ENCODE measurements at regions not wholly inside any gene's neighbourhood (a gene's known extent, or its start where the extent isn't known, plus 50 kb on each side); places are given as distances from the start of the nearest gene placed in this dataset.
"Not testable (repeated sequence)": the region's sequence is repeated elsewhere in the genome, so short reads cannot be mapped to it uniquely, and the experiment has no call there.

DNA sequence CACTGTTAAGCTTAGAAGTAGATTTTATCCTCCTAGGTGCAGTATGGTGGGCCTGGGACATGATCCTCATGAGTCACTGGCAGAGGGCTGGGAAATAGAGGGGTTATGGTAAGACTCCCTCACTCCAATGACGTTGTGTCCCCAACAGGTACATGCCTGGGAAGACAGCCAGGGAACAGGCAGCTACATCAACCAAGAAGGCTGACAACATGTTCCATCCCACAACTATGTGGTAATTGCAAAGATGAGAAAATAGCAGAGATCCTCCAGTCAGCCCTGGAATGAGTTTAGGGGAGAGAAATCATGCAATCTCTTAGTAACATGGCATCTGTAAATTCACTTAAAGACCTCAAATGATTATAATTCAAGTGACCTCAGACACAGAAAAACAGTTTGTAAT is 114.4 kb upstream of the LIFR start:
- no peak for DNase-seq
- intact Hi-C loops (cut with DNase I): loop anchor here in 1 of 2 donors (10.0 kb wide), 1 partner anchor 134 kb away; no protein-coding TSS in a partner anchor
- ATAC-seq: peak in 1 of 2 donors; percentile 27

DNA sequence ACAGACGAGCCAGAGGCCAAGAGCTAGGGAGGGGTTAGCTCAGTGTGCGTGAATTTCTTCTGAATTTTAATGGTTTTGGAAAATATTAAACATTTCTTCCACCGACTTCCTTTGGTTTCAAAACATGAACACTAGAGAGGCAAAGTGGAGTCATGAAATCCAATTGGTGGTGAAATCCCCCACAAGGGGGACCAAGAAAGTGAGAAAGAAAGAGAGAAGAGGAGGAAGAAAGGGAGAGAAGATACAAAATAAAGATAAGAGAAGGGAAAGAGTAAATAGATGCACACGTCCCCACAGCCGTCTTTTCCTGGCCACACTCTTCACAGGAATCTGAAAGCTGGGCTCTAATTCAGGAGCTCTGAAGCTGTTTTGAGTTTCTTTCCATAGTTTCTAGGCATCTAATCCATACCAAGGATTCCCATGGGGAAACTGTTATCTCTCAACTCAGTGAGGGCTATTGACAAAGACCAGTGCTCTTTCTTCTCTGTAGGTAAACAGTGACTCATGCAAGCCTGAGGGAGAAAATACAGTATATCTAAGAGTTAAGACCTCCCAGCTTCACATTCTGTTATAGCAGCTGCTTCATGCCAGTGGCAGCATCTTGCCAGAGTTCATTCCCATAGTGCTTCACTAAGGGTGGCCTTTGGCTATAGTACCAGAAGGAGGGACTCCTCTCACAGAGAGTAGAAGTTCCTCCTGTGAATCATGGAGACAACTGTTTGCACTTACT is 115.8 kb upstream of the LIFR start:
- ATAC-seq (no peak), DNase-seq (no peak)
- intact Hi-C loops (cut with DNase I): loop anchor here in 1 of 2 donors (10.0 kb wide), 1 partner anchor 133 kb away; no protein-coding TSS in a partner anchor

DNA sequence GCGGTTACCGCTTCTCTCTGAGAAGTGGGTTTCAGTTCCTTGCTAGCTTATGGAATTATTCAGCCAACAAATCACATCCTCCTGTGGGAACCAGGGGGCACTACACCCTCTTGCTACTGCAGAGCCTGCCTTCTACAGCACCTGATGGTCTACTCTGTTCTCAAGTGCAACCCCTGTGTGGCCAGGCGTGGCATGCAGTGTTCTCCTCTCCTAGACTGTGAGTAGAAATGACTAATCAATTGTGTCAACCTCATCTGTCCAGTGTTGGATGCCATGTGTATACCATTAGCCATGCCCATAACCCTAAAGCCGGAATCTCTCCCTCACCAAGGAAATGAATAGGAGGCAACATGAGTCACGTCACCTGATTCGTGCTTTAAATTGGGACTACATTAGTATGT is 117.2 kb upstream of the LIFR start:
- intact Hi-C loops (cut with DNase I): loop anchor here in 1 of 2 donors (10.0 kb wide), 1 partner anchor 131 kb away; no protein-coding TSS in a partner anchor
- ATAC-seq (peak in 1 of 2 donors; percentile 47), DNase-seq (no peak)

DNA sequence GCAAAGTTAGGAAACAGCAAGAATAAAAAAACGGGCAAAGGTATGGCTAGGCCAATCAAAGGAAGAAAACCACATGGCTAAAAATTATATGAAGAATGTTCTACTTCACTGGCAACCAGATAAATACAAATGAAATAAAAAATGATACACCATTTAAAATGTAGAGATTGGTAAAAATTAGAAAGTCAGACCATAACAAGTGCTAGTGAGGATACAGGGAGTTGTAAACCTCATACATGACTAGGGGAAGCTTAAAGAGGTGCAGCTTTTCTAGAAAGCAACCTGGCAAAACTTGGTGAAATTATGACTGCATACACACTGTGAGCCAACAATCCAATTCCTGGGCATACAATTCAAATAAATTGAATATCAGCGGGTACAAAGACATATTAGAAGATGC is 119.0 kb upstream of the LIFR start:
- ATAC-seq (no peak), DNase-seq (no peak)
- intact Hi-C loops (cut with DNase I): loop anchor here in 1 of 2 donors (10.0 kb wide), 1 partner anchor 129 kb away; no protein-coding TSS in a partner anchor

DNA sequence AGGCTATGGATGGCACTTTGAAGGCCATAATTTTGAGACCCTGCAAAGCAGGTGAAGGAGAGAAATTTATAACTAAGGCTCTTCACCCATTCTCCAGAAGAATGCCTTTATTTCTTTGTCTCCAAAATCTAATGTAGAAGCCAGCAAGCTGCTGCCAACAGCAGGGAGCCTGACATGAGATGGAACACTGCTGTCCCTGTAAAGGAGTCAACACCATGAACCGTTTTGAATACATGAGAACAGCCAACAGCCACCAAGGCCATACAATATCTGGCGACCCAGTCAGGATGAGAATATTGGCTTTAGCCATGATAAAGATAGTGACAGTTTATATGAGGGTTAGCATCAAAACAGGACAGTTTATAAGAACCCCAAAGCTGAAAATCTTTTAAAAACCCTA is 121.2 kb upstream of the LIFR start:
- no peak for DNase-seq
- intact Hi-C loops (cut with DNase I): loop anchor here in 1 of 2 donors (10.0 kb wide), 1 partner anchor 127 kb away; no protein-coding TSS in a partner anchor
- no peak for ATAC-seq

DNA sequence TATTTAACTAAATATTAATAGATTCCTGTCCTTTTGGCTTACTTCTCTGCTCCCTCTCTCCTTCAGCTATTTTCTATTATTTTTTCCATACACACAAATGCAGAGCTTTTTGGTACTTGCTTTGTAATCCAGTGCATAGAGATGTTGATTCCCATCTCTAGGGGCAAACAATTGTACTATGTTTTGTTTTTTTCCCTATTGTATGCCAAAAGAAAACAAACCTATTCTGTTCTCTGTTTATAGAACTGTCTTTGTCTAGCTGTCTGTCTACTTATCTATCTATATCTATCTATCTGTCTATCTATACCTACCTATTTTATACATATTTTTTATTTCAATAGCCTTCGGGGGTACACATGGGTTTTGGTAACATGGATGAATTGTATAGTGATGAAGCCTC is 121.6 kb upstream of the LIFR start:
- ATAC-seq: no peak
- intact Hi-C loops (cut with DNase I): loop anchor here in 1 of 2 donors (10.0 kb wide), 1 partner anchor 127 kb away; no protein-coding TSS in a partner anchor
- DNase-seq: no peak

DNA sequence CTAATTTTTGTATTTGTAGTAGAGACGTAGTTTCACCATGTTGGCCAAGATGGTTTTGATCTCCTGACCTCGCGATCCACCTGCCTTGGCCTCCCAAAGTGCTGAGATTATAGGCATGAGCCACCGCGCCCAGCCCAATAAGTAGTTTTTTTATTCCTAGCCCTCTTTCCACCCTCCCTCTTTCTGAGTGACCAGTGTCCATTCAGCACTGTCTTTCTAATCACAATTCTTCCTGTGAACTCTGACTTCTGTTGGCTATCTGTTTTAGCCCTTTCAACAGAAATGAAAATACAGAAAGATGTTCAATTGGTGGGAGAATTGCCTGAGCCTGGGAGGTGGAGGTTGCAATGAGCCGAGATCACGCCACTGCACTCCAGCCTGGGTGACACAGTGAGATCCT is 122.3 kb upstream of the LIFR start:
- intact Hi-C loops (cut with DNase I): loop anchor here in 1 of 2 donors (10.0 kb wide), 1 partner anchor 126 kb away; no protein-coding TSS in a partner anchor
- not testable (repeated sequence) for DNase-seq, ATAC-seq

DNA sequence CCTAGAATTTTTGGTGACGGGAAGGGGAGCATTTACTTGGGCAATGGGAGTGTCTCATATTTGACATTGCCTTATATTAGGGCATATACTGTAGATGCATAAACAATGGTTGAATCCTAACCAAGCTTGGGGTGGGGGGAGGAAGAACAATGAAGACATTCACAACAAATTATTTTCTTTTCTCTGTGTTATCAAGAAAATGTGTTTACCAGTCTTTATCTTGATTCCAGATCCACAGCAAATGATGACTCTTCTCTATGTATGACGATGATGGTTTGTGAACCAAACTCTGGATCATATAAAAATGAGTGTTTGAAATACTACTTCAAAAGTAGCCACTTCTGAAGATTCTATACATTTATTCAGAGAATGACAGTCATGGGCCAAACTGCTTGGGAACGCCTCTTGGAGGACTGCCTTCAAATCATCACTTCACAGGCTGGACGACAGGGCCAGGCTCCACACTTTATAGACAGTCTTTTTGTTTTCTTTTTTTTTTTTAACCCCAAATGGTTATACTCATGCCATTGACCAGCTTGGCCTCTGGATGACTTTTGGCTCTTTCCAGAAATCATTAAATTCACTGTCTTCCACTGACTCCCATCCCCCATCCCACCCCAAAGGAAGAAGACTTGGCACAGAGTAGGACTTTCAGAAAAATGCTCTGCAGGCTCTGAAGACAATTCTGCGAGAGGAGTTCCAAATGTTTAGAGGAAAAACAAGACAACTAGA is 123.8 kb upstream of the LIFR start:
- DNase-seq: no peak
- peak in 1 of 2 donors; percentile 34 for ATAC-seq
- intact Hi-C loops (cut with DNase I): no loop called here

DNA sequence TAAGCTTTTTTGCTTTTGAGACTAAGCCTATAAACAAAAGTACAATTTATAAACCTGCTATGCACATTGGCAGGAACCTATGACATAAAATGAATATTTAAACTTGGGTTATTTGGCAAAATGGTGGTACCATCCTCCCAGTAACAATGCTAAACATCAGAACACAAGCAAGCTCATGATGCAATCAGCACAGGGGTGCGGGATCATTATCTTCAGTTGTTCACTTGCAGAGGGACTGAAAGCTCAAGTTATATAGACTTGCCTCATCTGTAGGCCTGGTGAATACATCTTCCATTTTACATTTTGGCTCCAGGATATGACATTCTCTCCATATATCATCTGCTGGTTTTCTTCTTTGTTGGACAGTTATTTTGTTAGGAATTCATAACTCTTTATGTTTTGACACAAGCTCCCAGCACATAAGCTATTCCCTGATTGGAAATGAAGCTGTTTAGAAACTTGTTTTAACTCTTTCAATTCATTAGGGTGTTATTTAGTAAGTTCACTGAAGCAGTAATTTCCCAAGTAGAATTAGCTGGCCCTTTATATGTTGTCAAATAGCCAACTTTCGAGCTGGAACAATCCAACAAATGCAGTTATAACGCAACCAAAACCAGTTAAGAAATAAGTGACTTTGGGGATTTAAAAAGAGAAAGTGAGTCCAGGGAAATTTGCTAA is 124.7 kb upstream of the LIFR start:
- no peak for DNase-seq
- peak in 1 of 2 donors; percentile 63 for ATAC-seq
- intact Hi-C loops (cut with DNase I): no loop called here

DNA sequence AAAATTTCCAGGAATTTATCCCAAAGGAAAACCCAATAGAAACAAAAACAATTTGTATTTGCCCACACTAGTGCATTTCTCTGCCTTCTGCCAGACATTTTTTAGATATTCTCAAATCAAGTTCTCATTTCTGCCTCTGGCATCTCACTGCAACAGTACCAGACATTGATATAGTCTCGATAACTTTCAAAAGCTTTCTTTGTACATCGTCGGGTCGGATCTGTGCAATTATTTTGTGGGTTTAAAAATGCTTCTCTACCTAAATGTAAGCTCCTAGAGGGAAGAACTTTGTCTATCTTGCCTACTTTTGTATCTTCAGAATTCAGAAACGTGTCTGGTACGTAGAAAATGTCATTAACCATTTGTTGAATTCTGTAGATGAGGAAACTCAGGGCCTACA is 125.5 kb upstream of the LIFR start:
- ATAC-seq (no peak), DNase-seq (no peak)
- intact Hi-C loops (cut with DNase I): no loop called here

DNA sequence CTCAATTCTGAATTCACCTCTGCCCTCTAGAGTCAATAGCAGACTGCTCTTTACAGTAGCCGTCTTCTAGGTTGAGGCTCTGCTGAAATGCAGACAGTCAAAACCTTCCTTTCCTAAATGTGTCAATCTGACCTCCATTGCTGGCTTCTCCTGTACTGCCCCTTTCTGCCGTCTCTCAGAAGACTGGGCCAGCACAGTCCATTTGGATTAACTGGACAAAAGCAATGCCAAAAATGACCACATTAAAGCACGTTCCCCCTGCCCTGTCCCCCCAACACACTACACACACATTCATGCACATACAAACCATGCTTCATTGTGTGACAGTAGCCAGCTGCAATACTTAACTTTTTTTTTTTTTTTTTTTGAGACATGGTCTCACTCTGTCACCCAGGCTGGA is 130.2 kb upstream of the LIFR start:
- no peak for DNase-seq
- intact Hi-C loops (cut with DNase I): no loop called here
- no peak for ATAC-seq

DNA sequence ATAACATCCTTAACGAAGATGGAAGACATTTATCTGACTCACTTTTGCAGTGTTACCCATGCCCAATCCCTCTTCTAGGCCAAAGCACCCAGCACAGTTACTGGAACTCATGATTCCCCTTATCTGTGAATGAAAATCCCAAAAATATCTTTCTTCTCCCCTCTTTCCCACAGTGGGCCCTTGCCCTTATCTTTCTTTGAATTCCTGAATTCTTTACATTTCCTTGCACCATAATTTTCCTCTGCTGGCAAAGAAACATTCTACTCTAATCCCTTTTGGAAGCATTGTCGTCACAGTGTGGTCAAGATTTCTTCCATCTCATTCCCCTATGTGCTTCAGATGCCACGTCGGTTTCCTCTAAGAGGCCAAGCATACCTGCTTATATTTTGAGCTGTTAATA is 135.9 kb upstream of the LIFR start:
- ATAC-seq (no peak), DNase-seq (no peak)
- intact Hi-C loops (cut with DNase I): no loop called here

DNA sequence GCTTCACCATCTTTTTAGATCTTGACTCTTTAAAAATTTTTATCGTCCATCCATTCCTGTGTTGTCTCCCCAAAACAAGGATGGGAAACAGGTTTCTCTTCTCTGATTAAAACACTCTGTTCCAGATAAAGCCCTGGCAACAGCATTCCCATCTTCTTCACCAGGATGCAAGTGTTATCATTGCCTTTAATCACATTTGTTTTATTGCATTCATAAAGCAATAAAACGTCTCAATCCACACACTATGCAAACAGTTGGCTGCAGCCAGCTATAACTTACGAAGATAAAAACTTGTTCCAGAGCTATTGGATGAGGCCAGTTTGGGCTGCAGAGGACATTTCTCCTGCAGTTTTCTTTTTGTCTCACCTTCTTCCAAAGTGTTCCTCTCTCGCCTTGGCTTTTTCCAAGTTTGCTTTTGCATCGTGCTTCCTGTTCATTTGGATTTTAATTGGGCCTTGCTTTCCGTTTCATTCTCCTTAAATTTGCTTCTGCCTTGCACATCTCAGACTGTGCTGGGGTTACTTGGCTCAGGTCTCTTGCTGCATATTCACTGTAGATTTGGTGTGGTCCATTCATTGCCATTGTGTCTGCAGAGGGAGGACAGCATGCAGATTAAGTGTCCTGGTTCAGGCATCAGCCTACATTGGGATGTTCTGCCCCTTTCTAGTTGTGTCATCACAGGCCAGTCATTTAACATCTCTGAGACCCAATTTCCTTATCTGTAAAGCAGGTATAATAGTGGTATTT is 136.5 kb upstream of the LIFR start:
- no peak for ATAC-seq
- no peak for DNase-seq
- intact Hi-C loops (cut with DNase I): no loop called here

DNA sequence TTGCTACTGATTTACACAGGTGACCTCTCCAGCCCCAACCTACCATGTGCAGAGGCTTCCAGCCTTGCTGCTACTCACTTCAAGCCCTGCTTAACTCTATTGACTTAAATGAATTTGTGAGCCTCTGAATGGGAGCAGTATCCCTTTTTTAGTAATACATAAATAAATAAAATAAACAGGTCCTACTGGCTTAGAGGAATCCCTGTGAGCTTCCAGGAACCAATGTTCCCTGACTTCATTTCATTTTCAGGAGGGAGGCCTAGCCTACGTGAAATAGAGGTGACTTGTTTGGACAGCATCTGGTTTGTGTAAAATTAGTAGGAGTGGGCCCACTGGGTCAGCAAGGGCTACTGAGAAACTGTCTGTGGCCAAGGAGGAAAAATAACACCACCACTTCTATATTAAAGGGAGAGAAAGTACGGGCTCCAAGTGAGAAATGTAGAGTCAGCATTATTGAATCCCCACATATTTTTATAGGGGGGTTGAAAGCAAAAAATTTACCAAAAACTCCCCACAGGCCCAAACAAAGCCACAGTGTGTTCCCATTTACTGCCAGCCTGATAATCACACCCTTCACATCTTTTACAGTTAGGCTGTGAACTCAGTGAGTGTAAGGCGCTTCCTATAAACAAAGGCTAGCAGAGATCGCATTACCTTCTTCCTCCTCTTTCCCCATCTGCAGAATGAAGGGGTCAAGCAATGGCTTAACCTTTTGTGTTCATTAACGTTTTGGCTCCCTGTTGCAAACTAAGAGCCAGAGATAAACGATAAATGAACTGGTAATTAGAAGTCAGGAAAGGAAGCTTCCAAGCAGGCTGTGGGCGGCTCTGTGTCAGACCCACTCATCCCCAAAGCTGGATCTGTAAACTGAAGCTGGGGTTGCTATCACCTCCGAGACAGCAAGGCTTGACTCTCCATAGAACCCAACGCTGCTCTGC is 138.8 kb upstream of the LIFR start:
- DNase-seq: no peak
- intact Hi-C loops (cut with DNase I): no loop called here
- no peak for ATAC-seq

DNA sequence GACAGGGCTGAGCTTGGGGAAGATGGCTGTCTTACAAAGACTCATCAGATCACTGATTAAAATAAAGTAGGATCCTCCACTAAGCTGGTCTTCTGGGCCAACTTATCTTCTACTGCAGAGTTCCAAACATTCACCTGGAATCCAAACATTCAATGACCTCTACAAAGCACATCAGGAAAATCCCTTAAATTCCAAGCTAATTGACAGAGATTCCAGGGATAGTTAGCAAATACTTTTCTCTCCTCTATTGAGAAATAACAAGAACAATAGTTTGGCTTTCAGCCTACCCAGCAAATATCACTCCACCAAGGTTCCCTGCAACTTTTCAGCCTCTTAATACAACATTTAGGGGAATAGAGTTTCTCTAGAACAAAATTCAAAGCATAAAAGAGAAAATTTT is 140.6 kb upstream of the LIFR start:
- intact Hi-C loops (cut with DNase I): no loop called here
- no peak for DNase-seq
- no peak for ATAC-seq

DNA sequence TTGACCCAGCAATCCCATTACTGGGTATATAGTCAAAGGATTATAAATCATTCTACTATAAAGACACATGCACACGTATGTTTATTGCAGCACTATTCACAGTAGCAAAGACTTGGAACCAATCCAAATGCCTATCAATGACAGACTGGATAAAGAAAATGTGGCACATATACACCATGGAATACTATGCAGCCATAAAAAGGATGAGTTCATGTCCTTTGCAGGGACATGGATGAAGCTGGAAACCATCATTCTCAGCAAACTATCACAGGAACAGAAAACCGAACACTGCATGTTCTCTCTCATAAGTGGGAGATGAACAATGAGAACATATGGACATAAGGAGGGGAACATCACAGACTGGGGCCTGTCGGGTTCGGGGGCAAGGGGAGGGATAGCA is 140.3 kb upstream of the OSMR start:
- DNase-seq; ATAC-seq; intact Hi-C loops (cut with DNase I): not testable (repeated sequence)

DNA sequence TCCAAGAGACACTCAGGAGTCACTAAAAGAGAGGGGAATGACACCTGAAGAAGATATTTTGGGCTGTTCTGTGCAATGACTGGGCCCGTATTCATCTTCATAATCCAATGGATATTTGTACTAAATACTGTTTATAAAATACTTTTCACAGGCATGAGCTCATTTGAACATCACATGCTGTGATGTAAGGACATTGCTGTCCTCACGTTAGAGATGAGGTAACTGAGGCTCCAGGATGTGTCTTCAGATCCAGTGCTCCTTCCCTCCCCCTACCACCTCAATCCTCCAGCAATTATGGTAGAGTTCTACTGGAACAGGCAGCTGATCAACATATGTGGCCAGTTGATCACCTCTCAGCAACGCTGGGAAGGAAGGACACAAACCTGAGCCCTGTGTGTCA is 139.4 kb upstream of the OSMR start:
- intact Hi-C loops (cut with DNase I): no loop called here
- no peak for DNase-seq
- ATAC-seq: no peak

Measured in left cardiac atrium (tissue), 4 donors.